K562 (cell line): ENCODE measurements at regions not wholly inside any gene's neighbourhood (a gene's known extent, or its start where the extent isn't known, plus 50 kb on each side); places are given as distances from the start of the nearest gene placed in this dataset.
A peak's percentile ranks its signal among the peaks of the same experiment; 100 is the strongest.

ENCODE experiments used
- HDAC2 ChIP-seq: fragments of 450-650 bp; IDR thresholded peaks from 2 replicates; pipeline ENCODE4 v1.6.1; 2016; ENCODE audit warnings: mild to moderate bottlenecking
- MTA1 ChIP-seq: fragments of 450-650 bp; IDR thresholded peaks from 2 replicates; pipeline ENCODE4 v1.6.1; 2017; ENCODE audit warnings: borderline replicate concordance
- RBBP5 ChIP-seq: fragments of 200-600 bp; sonication (generic); IDR thresholded peaks from 2 replicates; pipeline ENCODE4 v1.6.1; 2012; ENCODE audit warnings: borderline replicate concordance, mild to moderate bottlenecking, low read length, control low read depth, inconsistent platforms; ENCODE audit not compliant: insufficient read depth, poor library complexity, severe bottlenecking
- RBM15 ChIP-seq: fragments of 200-400 bp; formaldehyde crosslinking; IDR thresholded peaks from 2 replicates; pipeline ENCODE4 v1.6.1; 2018; ENCODE audit warnings: mild to moderate bottlenecking, low read length, moderate library complexity; ENCODE audit not compliant: insufficient read depth
- SMC3 ChIP-seq: conservative IDR thresholded peaks from 2 replicates; pipeline ENCODE4 v1.6.1; 2011; ENCODE audit warnings: low read depth, low read length, improper control_type of control experiment; ENCODE audit not compliant: insufficient read depth
- VEZF1 ChIP-seq: fragments of 200-800 bp; sonication (Bioruptor generic); IDR thresholded peaks from 2 replicates; pipeline ENCODE4 v1.6.1; 2017; ENCODE audit warnings: missing genetic modification characterization, missing compliant biosample characterization
- ZBTB40 ChIP-seq, 2 experiments: fragments of 450-650 bp in 1 of 2; sonication (generic) in 1 of 2; formaldehyde crosslinking in 1 of 2; IDR thresholded peaks; 2 replicates each; pipeline versions ENCODE4 v1.7.1 to v1.9.0; 2016 to 2022; ENCODE audit warnings: inconsistent platforms in 1 of 2, mild to moderate bottlenecking in 1 of 2, missing genetic modification reagents in 1 of 2
- ZKSCAN8 ChIP-seq: fragments of 200-800 bp; sonication (Bioruptor generic); IDR thresholded peaks from 2 replicates; pipeline ENCODE4 v1.6.1; 2016; ENCODE audit warnings: missing genetic modification characterization, missing compliant biosample characterization
- ZNF124 ChIP-seq: sonication (generic); formaldehyde crosslinking; IDR thresholded peaks from 2 replicates; pipeline ENCODE4 v1.8.1; 2022; ENCODE audit warnings: missing genetic modification reagents
- ZNF212 ChIP-seq: fragments of 450-650 bp; formaldehyde crosslinking; IDR thresholded peaks from 2 replicates; pipeline ENCODE4 v1.4.0; 2020; ENCODE audit warnings: mild to moderate bottlenecking
- ZNF232 ChIP-seq: sonication (generic); formaldehyde crosslinking; IDR thresholded peaks from 2 replicates; pipeline ENCODE4 v1.8.0; 2022; ENCODE audit warnings: mild to moderate bottlenecking, missing genetic modification reagents

- TF ChIP-seq ZBTB40 (IDR thresholded peaks at IDR 0.05) (peak; percentile 39), ZBTB40 (CRISPR knock-in tag; IDR thresholded peaks at IDR 0.05) (no peak), ZNF212 (CRISPR knock-in tag) (no peak), RBM15 (no peak), ZNF124 (no peak), ZKSCAN8 (CRISPR knock-in tag) (no peak), HDAC2 (no peak), VEZF1 (peak; percentile 97), SMC3 (no peak), MTA1 (no peak), RBBP5 (no peak), ZNF232 (CRISPR knock-in tag) (0 out of 2 replicates have a peak, but pooled peaks have one; percentile 31)
Measured at GRCh38 chr3:15860014-15860934, 62.5 kb upstream of the ANKRD28 start (continued).
